AG10803 (cell line): ENCODE measurements at regions not wholly inside any gene's neighbourhood (a gene's known extent, or its start where the extent isn't known, plus 50 kb on each side); places are given as distances from the start of the nearest gene placed in this dataset.
A peak's percentile ranks its signal among the peaks of the same experiment; 100 is the strongest.

Experiments
- DNase-seq: peaks from one replicate; pipeline ENCODE4 v3.0.0; 2010; ENCODE audit warnings: low read depth
- H3K4me3 ChIP-seq: 2 replicates; pipeline ENCODE4 v1.5.1; 2011; ENCODE audit warnings: mild to moderate bottlenecking, low read length, control low read depth
- CTCF ChIP-seq: conservative IDR thresholded peaks from 2 replicates; pipeline ENCODE4 v1.5.1; 2011; ENCODE audit warnings: mild to moderate bottlenecking, low read length, control low read depth, inconsistent platforms

GRCh38 chr2:6342273-6342920 is 523.3 kb downstream of the CMPK2 start:
- no peak for DNase-seq
- H3K4me3 ChIP-seq, result no peak overlapping the region
- TF ChIP-seq CTCF, result no peak

GRCh38 chr2:6343076-6343475 is 522.6 kb downstream of the CMPK2 start:
- H3K4me3 ChIP-seq, result no peak overlapping the region
- TF ChIP-seq CTCF, result no peak
- DNase-seq, result no peak

GRCh38 chr2:6352247-6352646 is 513.5 kb downstream of the CMPK2 start:
- no peak overlapping the region for H3K4me3 ChIP-seq
- no peak for TF ChIP-seq CTCF
- no peak for DNase-seq

- H3K4me3 ChIP-seq, result no peak overlapping the region
- TF ChIP-seq CTCF, result peak; percentile 79
- DNase-seq, result peak; percentile 44
Observed at GRCh38 chr2:6352906-6353515, 512.7 kb downstream of the CMPK2 start.

GRCh38 chr2:6353669-6354068 is 512.0 kb downstream of the CMPK2 start:
- no peak for DNase-seq
- no peak for TF ChIP-seq CTCF
- H3K4me3 ChIP-seq, result no peak overlapping the region

- TF ChIP-seq CTCF, result no peak
- no peak for DNase-seq
- no peak overlapping the region for H3K4me3 ChIP-seq
Observed at GRCh38 chr2:6354546-6354945, 511.2 kb downstream of the CMPK2 start.
